Keratinocyte (primary cell): ENCODE measurements at regions not wholly inside any gene's neighbourhood (a gene's known extent, or its start where the extent isn't known, plus 50 kb on each side); places are given as distances from the start of the nearest gene placed in this dataset.

Source experiments
- DNase-seq: peaks from one replicate; pipeline ENCODE4 v3.0.0-alpha.2; 2011; ENCODE audit warnings: low read depth, missing footprints, low spot score
- FAIRE-seq: peaks from 2 replicates; lab custom pipeline; 2011; peaks lifted over from hg19 to GRCh38; lab: Jason Lieb, UNC
- H2AFZ ChIP-seq: 2 replicates; pipeline ENCODE4 v1.6.0; 2012; ENCODE audit warnings: low read length, control low read depth, inconsistent platforms; ENCODE audit not compliant: control insufficient read depth
- H3K27ac ChIP-seq: 2 replicates; pipeline ENCODE4 v1.5.1; 2011; ENCODE audit warnings: low read length; ENCODE audit not compliant: control insufficient read depth, insufficient read depth
- H3K27me3 ChIP-seq: 3 replicates; pipeline ENCODE4 v1.6.0; 2011; ENCODE audit warnings: low read length; ENCODE audit not compliant: control insufficient read depth, insufficient read depth; ENCODE audit errors: extremely low read depth
- H3K36me3 ChIP-seq, 2 experiments: 2 replicates in 1 of 2; 3 replicates in 1 of 2; pipeline ENCODE4 v1.5.1; 2011; ENCODE audit warnings: low read length in 2 of 2, mild to moderate bottlenecking in 1 of 2; ENCODE audit not compliant: control insufficient read depth in 2 of 2, insufficient read depth in 2 of 2; ENCODE audit errors: extremely low read depth in 1 of 2
- H3K4me1 ChIP-seq: 3 replicates; pipeline ENCODE4 v1.5.1; 2011; ENCODE audit warnings: low read length; ENCODE audit not compliant: control insufficient read depth, insufficient read depth; ENCODE audit errors: extremely low read depth
- H3K4me2 ChIP-seq: 3 replicates; pipeline ENCODE4 v1.6.0; 2011; ENCODE audit warnings: low read depth, low read length; ENCODE audit not compliant: control insufficient read depth, insufficient read depth; ENCODE audit errors: extremely low read depth
- H3K4me3 ChIP-seq, 3 experiments: fragments of 200-600 bp in 1 of 3; sonication (generic) in 1 of 3; 2 replicates in 2 of 3; 3 replicates in 1 of 3; pipeline ENCODE4 v1.5.1; 2011 to 2016; ENCODE audit warnings: low read length in 3 of 3, mild to moderate bottlenecking in 3 of 3, control low read depth in 2 of 3, inconsistent platforms in 1 of 3, low read depth in 1 of 3, mixed read lengths in 1 of 3, mixed run types in 1 of 3, moderate library complexity in 1 of 3; ENCODE audit not compliant: control insufficient read depth in 2 of 3, insufficient read depth in 2 of 3; ENCODE audit errors: extremely low read depth in 1 of 3
- H3K79me2 ChIP-seq: 2 replicates; pipeline ENCODE4 v1.6.0; 2012; ENCODE audit warnings: low read length; ENCODE audit not compliant: control insufficient read depth, insufficient read depth
- H3K9ac ChIP-seq: 3 replicates; pipeline ENCODE4 v1.6.0; 2011; ENCODE audit warnings: low read length; ENCODE audit not compliant: control insufficient read depth, insufficient read depth; ENCODE audit errors: extremely low read depth
- H3K9me1 ChIP-seq: 3 replicates; pipeline ENCODE4 v1.6.0; 2011; ENCODE audit warnings: low read length; ENCODE audit not compliant: control insufficient read depth, insufficient read depth; ENCODE audit errors: extremely low read depth
- H3K9me3 ChIP-seq: 2 replicates; pipeline ENCODE4 v1.5.1; 2012; ENCODE audit warnings: low read depth, low read length; ENCODE audit not compliant: control insufficient read depth
- H4K20me1 ChIP-seq: 3 replicates; pipeline ENCODE4 v1.6.0; 2011; ENCODE audit warnings: low read length; ENCODE audit not compliant: control insufficient read depth, insufficient read depth; ENCODE audit errors: extremely low read depth
- CTCF ChIP-seq, 3 experiments: IDR thresholded peaks in 1 of 3; conservative IDR thresholded peaks in 1 of 3; optimal IDR thresholded peaks in 1 of 3; 2 replicates in 2 of 3; 3 replicates in 1 of 3; pipeline versions ENCODE3 to v1.5.1; 2011; ENCODE audit warnings: low read length in 3 of 3, mild to moderate bottlenecking in 3 of 3, moderate library complexity in 2 of 3, control low read depth in 1 of 3, inconsistent platforms in 1 of 3; ENCODE audit not compliant: insufficient read depth in 2 of 3; ENCODE audit errors: extremely low read depth in 1 of 3
- EZH2 ChIP-seq: IDR thresholded peaks from one replicate; pipeline ENCODE4 v1.6.1; 2012; ENCODE audit warnings: inconsistent platforms, mild to moderate bottlenecking, low read length, moderate library complexity
- dilution Hi-C: fragments of 300-500 bp; cut with MboI; formaldehyde crosslinking; loops from one replicate; pipeline ENCODE4 v1.7.0; 2020; ENCODE audit warnings: low sequenced_read_pairs; ENCODE audit not compliant: extremely low pct_ligation_motif_present

- Histone ChIP-seq H3K27me3 (no peaks in the 10 kb centered on the region), H3K9ac (no peak overlapping the region), H3K4me3 (no peak overlapping the region), H3K79me2 (no peaks in the 10 kb centered on the region), H2AFZ (no peak overlapping the region), H4K20me1 (no peaks in the 10 kb centered on the region), H3K27ac (no peak overlapping the region), H3K9me1 (no peaks in the 10 kb centered on the region), H3K9me3 (no peaks in the 10 kb centered on the region), H3K36me3 (no peaks in the 10 kb centered on the region), H3K4me1 (no peaks in the 10 kb centered on the region), H3K4me2 (no peak overlapping the region)
- FAIRE-seq (no peak), DNase-seq (no peak)
- TF ChIP-seq CTCF (optimal IDR thresholded peaks at IDR 0.05 in 1 of 3, IDR thresholded peaks at IDR 0.05 in 1 of 3, conservative IDR thresholded peaks at IDR 0.05 in 1 of 3; ENCODE audit: extremely low read depth in 1 of 3, insufficient read depth in 2 of 3, low read length in 3 of 3) (no peak), EZH2 (no peak)
- dilution Hi-C loops: no loop called here
Measured at GRCh38 chr10:129233351-129234148, 233.5 kb upstream of the MGMT start.

- Histone ChIP-seq H3K36me3 (no peaks in the 10 kb centered on the region), H3K79me2 (no peaks in the 10 kb centered on the region), H3K9me3 (peaks cover 3% of the 10 kb centered on the region), H3K4me2 (no peak overlapping the region), H3K4me1 (no peaks in the 10 kb centered on the region), H2AFZ (no peak overlapping the region), H3K27ac (no peak overlapping the region), H4K20me1 (no peaks in the 10 kb centered on the region), H3K4me3 (no peak overlapping the region), H3K9ac (no peak overlapping the region), H3K27me3 (no peaks in the 10 kb centered on the region), H3K9me1 (no peaks in the 10 kb centered on the region)
- dilution Hi-C loops: no loop called here
- FAIRE-seq (no peak), DNase-seq (no peak)
- TF ChIP-seq EZH2: no peak
Measured at GRCh38 chr10:129236274-129236691, 230.8 kb upstream of the MGMT start.
